ENCODE measurements at regions not wholly inside any gene's neighbourhood (a gene's known extent, or its start where the extent isn't known, plus 50 kb on each side); places are given as distances from the start of the nearest gene placed in this dataset.

DNA sequence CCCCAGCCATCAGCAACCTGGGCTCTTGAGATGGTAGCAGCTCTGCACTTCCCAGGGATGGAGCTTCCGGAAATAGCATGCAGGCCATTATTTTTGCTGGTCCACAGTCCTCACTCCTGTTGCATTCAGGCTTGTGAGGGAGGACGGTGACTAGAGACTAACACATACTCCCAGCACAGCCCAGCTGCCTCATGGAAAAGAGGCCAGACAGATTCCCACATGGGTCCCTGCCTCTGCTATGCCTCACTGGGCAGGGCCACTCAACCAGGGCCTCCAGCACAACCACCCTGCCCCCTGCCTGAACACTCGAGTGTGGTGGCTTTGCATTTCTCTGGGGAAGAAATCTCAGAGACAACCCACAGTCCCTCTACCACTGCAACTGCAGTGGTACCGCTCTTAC lies 1195.1 kb downstream of the PCDH18 start:
- no peak for DNase-seq (ENCODE audit: low read depth)
- TF ChIP-seq, protein P1, sequence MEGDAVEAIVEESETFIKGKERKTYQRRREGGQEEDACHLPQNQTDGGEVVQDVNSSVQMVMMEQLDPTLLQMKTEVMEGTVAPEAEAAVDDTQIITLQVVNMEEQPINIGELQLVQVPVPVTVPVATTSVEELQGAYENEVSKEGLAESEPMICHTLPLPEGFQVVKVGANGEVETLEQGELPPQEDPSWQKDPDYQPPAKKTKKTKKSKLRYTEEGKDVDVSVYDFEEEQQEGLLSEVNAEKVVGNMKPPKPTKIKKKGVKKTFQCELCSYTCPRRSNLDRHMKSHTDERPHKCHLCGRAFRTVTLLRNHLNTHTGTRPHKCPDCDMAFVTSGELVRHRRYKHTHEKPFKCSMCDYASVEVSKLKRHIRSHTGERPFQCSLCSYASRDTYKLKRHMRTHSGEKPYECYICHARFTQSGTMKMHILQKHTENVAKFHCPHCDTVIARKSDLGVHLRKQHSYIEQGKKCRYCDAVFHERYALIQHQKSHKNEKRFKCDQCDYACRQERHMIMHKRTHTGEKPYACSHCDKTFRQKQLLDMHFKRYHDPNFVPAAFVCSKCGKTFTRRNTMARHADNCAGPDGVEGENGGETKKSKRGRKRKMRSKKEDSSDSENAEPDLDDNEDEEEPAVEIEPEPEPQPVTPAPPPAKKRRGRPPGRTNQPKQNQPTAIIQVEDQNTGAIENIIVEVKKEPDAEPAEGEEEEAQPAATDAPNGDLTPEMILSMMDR (IDR thresholded peaks at IDR 0.05; ENCODE audit: insufficient read depth, low read depth, low read length, missing control alignments): no peak
- H3K4me3 ChIP-seq (ENCODE audit: low read depth, low read length): no peak overlapping the region

DNA sequence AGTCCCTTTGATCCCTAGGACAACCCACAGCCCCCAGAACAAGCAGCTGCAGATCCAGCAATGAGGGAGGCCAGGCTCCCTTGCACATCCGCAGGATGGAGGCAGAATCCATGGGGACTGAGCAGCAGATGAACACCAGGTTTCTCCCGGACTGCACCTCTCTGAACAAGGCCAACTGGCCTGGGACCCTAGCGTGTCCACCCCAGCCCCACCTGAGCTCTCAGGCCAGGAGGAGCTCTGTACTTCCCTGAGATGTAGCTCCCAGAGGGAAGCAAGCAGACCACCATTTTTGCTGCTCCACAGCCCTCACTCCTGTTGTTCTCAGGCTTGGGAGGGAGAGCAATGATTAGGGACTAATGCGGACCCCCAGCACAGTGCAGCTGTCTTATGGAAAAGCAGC lies 1195.8 kb downstream of the PCDH18 start:
- TF ChIP-seq, protein P1 (IDR thresholded peaks at IDR 0.05; ENCODE audit: insufficient read depth, low read depth, low read length, missing control alignments): no peak
- no peak overlapping the region for H3K4me3 ChIP-seq (ENCODE audit: low read depth, low read length)
- no peak for DNase-seq (ENCODE audit: low read depth)

DNA sequence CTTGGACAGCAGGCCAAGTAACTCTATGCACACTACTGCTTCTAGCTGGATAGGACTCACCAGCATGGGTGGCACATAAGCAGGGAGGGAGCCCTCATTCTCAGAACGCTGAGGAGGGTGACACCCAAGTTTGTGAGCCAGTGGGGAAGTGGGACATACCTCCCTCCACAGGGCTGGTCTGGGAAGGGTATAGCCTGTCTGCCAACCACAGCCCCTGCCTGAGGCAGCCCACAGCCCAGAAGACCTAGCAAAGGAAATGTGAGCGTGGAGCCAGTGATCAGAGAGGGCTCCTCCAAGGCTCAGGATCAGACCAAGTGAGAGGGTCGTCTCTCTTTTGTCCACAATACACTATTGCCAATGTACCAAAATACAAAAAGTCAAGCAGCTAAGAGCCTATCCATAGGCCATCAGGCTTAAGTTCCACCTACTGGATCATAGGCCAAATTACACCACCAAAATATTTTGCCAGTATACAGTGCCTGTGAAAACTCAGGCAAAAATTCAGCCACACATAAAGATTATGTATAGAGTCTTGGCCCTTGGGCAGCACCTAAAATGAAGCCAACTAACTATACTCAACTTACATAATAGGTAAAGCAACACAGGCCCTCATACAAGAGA lies 1203.1 kb downstream of the PCDH18 start:
- DNase-seq (ENCODE audit: low read depth): no peak
- no peak overlapping the region for H3K4me3 ChIP-seq (ENCODE audit: low read depth, low read length)
- TF ChIP-seq, protein P1 (IDR thresholded peaks at IDR 0.05; ENCODE audit: insufficient read depth, low read depth, low read length, missing control alignments): no peak

DNA sequence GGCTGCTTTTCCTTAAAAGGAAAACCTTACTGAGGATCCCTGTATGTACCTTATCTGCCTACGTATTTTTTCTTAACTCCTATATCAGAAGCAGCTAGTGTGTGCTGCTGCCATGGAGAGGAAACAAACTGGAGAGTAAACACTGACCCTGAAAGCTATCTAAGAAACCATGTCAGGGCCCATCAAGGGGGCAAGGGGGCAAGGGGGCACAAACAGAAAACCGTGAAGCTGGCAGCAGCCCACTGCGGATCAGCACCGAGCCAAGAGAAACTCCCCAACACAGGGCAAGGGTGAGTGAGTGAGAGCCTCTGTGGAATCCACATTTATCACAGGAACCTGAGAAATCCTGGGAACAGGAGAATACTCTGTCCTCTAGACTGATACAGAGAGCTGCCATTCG lies 1204.2 kb downstream of the PCDH18 start:
- H3K4me3 ChIP-seq (ENCODE audit: low read depth, low read length): no peak overlapping the region
- DNase-seq (ENCODE audit: low read depth): no peak
- TF ChIP-seq, protein P1 (IDR thresholded peaks at IDR 0.05; ENCODE audit: insufficient read depth, low read depth, low read length, missing control alignments): no peak

DNA sequence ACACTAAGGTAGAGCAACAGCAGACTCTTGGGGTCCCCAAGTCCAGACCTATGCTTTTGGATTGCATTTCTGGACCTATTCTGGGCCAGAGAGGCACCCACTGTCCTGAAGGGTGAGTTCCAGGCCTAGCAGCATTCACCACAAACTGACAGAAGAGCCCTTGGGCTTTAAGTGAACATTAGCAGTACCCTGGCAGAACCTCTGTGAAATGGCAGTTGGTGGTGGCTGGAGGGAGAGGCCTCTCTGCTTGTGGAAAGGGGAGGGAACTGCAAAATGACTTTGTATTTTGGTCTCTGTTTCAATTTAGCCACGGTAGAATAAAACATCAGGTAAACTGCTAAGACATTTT lies 1211.9 kb downstream of the PCDH18 start:
- DNase-seq (ENCODE audit: low read depth): no peak
- TF ChIP-seq, protein P1 (IDR thresholded peaks at IDR 0.05; ENCODE audit: insufficient read depth, low read depth, low read length, missing control alignments): no peak
- H3K4me3 ChIP-seq (ENCODE audit: low read depth, low read length): no peak overlapping the region

DNA sequence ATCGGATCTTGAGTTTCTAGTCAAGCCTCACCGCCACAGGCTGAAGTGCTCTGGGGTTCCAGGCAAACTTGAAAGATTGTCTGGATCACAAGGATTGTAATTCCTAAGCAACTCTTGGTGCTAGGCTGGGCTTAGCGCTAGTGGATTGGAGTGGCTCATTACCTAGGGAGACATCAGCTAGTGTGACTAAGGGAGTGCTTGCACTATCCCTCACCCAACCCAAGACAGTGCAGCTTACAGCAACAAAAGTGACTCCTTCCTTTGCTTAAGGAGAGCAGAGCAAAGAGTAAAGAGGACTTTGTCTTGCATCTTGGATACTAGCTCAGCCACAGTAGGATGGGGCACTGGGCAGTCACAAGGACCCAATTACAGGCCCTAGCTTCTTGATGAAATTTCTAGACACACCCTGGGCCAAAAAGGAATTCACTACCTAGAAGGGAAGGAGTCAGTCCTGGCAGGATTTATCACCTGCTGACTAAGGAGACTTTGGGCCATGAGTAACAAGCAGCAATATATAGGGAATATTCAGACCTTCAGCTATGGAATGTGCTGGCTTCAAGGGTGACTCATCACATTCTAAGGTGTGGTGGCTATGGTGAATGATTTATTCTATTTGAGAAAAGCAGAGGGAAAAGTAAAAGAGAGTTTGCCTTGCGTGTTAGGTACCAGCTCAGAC lies 1212.4 kb downstream of the PCDH18 start:
- DNase-seq (ENCODE audit: low read depth): no peak
- no peak overlapping the region for H3K4me3 ChIP-seq (ENCODE audit: low read depth, low read length)
- TF ChIP-seq, protein P1 (IDR thresholded peaks at IDR 0.05; ENCODE audit: insufficient read depth, low read depth, low read length, missing control alignments): no peak

DNA sequence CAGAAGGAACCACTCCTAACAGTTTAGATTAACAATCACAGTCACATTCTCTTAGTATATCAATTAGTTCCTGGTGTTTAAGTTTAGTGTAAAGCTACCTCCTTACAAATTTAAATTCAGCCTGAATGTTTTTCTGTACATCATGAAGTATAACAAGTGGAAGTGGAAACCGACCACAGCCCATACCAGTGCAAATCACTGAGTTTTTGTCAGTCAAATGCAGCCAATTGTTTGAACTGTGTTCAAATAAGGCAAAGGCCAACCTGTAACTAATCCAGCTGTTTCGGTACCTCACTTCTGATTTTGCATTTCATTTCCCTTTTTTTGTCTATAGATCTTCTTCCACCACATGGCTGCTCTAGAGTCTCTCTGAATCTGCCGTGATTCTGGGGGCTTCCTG lies 1215.3 kb downstream of the PCDH18 start:
- DNase-seq (ENCODE audit: low read depth): no peak
- TF ChIP-seq, protein P1 (IDR thresholded peaks at IDR 0.05; ENCODE audit: insufficient read depth, low read depth, low read length, missing control alignments): no peak
- no peak overlapping the region for H3K4me3 ChIP-seq (ENCODE audit: low read depth, low read length)
